ENCODE measurements at regions not wholly inside any gene's neighbourhood (a gene's known extent, or its start where the extent isn't known, plus 50 kb on each side); places are given as distances from the start of the nearest gene placed in this dataset.

DNA sequence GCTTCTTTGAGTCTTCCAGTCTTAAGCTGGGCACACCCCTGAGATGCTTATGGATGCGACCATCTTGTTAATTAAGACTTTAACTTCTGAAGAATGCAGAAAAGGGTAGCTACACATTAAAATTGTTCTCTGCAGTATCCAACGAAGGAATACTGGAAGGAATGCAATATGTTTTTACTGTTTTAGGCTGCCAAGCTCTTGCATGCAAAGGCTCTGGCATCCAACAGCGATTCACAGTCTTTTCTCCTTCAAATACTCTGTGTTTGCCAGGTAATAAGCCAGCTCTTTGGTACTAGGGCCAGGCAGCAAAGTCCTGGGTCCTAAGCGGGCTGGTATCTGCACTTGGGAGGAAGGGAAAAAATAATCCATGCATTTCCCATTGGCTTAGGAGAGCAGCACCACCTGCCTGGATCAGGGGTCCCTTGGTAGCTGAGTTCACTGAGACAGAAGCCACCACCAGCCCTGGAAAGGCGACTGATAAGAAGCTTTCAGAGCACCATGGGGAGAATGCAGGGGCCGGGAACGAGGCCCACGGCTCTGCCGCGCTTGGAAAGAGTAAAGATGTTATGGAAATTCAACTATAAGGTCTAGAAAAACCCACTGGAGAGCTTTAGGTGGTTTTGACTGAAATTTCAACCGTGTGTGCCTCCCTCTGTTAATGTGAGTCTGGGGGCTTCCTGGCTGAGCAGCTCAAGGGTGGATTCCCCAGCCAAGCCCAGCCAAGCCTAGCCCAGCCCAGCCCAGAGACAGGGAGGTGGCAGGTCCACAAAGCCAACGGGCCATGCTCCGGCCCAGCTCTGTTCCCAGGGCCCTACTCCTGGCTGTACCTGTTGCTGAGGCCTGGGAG is 67.0 kb upstream of the CCND1 start:
- TF ChIP-seq, protein P1, sequence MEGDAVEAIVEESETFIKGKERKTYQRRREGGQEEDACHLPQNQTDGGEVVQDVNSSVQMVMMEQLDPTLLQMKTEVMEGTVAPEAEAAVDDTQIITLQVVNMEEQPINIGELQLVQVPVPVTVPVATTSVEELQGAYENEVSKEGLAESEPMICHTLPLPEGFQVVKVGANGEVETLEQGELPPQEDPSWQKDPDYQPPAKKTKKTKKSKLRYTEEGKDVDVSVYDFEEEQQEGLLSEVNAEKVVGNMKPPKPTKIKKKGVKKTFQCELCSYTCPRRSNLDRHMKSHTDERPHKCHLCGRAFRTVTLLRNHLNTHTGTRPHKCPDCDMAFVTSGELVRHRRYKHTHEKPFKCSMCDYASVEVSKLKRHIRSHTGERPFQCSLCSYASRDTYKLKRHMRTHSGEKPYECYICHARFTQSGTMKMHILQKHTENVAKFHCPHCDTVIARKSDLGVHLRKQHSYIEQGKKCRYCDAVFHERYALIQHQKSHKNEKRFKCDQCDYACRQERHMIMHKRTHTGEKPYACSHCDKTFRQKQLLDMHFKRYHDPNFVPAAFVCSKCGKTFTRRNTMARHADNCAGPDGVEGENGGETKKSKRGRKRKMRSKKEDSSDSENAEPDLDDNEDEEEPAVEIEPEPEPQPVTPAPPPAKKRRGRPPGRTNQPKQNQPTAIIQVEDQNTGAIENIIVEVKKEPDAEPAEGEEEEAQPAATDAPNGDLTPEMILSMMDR (IDR thresholded peaks at IDR 0.05; ENCODE audit: low read depth, low read length) = no peak
- TF ChIP-seq, protein P2, sequence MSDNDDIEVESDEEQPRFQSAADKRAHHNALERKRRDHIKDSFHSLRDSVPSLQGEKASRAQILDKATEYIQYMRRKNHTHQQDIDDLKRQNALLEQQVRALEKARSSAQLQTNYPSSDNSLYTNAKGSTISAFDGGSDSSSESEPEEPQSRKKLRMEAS (IDR thresholded peaks at IDR 0.05; ENCODE audit: low read depth, low read length) = no peak
- TF ChIP-seq MYC (IDR thresholded peaks at IDR 0.05; ENCODE audit: low read depth, low read length) (no peak), POLR2A (IDR thresholded peaks at IDR 0.05; ENCODE audit: extremely low read depth, insufficient read length) (no peak)
- no peak overlapping the region for H3K4me3 ChIP-seq (ENCODE audit: low read depth, low read length)
- DNase-seq (ENCODE audit: low read depth) = no peak

DNA sequence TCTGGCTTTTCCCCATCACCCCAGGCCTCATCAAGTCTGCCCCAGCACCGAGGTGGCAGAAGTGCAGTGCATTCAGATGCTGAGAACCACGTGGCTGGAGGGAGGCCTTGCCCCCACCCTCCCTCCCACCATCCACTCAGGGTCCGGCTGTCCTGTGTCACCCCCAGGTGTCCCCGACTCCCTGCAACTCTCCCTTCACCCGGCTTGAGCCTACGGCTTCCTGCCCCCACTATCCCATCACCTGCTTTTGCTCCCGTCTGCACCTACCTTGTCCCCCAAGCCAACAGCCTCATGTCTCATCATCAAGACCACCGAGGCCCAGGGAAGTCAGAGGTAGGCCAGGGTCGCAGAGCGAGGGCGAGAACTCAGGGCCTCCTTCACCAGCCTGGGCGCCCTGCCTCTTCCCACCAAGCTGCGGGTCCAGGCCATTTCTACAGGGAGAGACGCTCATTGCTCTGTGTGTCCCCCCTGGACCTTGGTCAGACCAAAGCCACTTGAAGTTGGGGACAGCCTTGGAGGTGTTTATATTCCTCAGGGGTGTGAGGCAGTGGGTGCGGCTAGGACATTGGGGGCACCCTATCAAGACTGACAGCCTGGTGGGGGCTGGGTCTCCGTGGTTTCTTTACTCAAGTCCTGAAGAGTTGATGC is 66.2 kb upstream of the CCND1 start:
- TF ChIP-seq, protein P2 (IDR thresholded peaks at IDR 0.05; ENCODE audit: low read depth, low read length) = no peak
- TF ChIP-seq, protein P1 (IDR thresholded peaks at IDR 0.05; ENCODE audit: low read depth, low read length) = no peak
- TF ChIP-seq MYC (IDR thresholded peaks at IDR 0.05; ENCODE audit: low read depth, low read length) (no peak), POLR2A (IDR thresholded peaks at IDR 0.05; ENCODE audit: extremely low read depth, insufficient read length) (no peak)
- no peak overlapping the region for H3K4me3 ChIP-seq (ENCODE audit: low read depth, low read length)
- no peak for DNase-seq (ENCODE audit: low read depth)

DNA sequence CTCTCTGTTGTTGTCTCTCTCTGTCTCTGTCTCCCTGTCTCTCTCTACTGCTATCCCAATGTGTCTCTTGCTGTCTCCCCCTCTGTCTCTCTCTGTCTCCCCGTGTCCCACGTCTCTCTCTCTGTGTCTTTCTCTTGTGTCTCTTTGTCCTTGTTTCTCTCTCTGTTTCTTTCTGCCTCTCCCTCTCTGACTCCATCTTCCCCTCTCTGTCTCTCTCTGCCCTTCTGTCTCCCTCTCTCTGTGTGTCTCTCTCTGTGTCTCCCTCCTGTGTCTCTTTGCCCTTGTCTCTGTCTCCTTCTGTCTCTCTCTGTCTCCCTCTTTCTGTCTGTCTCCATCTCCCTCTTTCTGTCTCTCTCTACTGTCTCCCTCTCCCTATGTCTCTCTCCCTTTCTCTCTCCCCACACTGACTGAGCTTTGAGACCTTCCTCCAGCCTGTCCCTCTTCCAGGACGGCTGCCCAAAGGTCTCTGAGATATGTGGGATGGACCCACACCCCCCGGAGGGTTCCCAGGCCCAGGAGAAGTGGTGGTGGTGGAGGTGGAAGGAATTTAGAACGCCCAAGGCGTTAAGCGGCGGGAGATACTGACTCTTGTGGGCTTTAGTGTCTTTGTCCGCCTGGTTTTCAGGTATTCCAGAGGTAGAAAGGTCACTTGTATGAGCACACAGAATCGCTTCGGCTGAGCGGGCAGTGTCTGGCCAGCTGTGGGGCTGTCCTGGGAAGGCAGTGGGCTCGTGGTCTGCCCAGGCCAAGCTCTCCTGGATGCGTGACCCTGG is 65.5 kb upstream of the CCND1 start:
- H3K4me3 ChIP-seq (ENCODE audit: low read depth, low read length) = no peak overlapping the region
- DNase-seq (ENCODE audit: low read depth) = no peak
- TF ChIP-seq, protein P2 (IDR thresholded peaks at IDR 0.05; ENCODE audit: low read depth, low read length) = no peak
- TF ChIP-seq POLR2A (IDR thresholded peaks at IDR 0.05; ENCODE audit: extremely low read depth, insufficient read length) (no peak), MYC (IDR thresholded peaks at IDR 0.05; ENCODE audit: low read depth, low read length) (no peak)
- TF ChIP-seq, protein P1 (IDR thresholded peaks at IDR 0.05; ENCODE audit: low read depth, low read length) = no peak

DNA sequence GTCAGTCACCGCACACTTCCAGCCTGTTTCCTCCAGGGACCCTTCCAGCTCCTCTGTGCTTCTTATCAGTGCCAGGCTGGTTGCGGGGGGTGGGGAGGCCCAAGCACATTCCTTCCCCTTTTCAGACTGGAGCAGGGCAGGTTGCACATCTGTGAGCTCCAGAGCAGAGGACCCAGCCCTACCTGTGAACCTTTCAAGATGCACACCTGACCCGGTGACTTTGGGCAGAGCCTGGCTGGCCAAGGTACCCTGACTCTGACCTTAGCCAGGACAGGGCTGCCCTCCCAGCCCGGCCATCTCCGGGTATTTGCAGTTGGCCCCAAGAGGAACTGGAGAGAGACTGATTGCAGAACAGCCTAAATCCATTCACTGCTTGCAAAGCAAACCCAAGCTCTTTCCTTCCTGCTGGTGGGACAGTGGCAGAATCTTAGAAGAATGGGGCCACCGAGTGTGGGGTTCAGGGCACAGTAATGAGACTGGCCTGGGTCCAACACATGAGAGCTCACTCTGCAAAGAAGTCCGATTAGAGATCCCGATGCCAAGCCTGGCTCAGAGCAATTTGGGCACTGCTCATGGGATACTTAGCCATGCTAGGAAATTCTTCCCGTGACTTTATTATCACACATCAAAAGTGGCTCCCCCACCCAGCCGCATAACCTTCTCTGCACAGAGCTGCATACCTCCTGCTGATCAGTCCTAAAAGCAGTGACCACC is 64.7 kb upstream of the CCND1 start:
- no peak overlapping the region for H3K4me3 ChIP-seq (ENCODE audit: low read depth, low read length)
- peak; percentile 31; the same call in 1 of the 2 replicates for TF ChIP-seq MYC (IDR thresholded peaks at IDR 0.05; ENCODE audit: low read depth, low read length)
- no peak for TF ChIP-seq POLR2A (IDR thresholded peaks at IDR 0.05; ENCODE audit: extremely low read depth, insufficient read length)
- TF ChIP-seq, protein P2 (IDR thresholded peaks at IDR 0.05; ENCODE audit: low read depth, low read length) = peak; percentile 30; the same call in 1 of the 2 replicates
- peak; percentile 85 for DNase-seq (ENCODE audit: low read depth)

DNA sequence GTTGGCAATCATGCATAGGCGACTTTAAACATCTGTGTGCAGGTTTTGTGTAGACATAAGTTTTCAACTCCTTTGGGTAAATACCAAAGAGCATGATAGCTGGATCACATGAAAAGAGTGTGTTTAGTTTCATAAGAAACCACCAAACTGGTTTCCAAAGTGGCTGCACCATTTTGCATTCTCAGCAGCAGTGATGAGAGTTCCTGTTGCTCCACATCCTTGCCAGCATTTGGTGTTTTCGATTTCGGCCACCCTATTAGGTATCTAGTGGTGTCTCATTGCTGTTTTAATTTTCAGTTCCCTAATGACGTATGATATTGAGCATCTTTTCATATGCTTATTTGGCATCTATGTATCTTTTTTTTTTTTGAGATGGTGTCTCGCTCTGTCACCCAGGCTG is 62.8 kb upstream of the CCND1 start:
- no peak for DNase-seq (ENCODE audit: low read depth)
- no peak for TF ChIP-seq POLR2A (IDR thresholded peaks at IDR 0.05; ENCODE audit: extremely low read depth, insufficient read length)
- TF ChIP-seq, protein P1 (IDR thresholded peaks at IDR 0.05; ENCODE audit: low read depth, low read length) = no peak
- TF ChIP-seq, protein P2 (IDR thresholded peaks at IDR 0.05; ENCODE audit: low read depth, low read length) = no peak
- TF ChIP-seq MYC (IDR thresholded peaks at IDR 0.05; ENCODE audit: low read depth, low read length) = no peak
- no peak overlapping the region for H3K4me3 ChIP-seq (ENCODE audit: low read depth, low read length)
